Colonic mucosa (tissue), 4 donors: ENCODE measurements at regions not wholly inside any gene's neighbourhood (a gene's known extent, or its start where the extent isn't known, plus 50 kb on each side); places are given as distances from the start of the nearest gene placed in this dataset.

ENCODE experiments used
- DNase-seq: peaks from one replicate; pipeline ENCODE4 v3.0.0-alpha.2; 2020
- H3K27ac ChIP-seq: fragments of 200-600 bp; one replicate; pipeline ENCODE4 v1.8.0; 2021
- H3K27me3 ChIP-seq: fragments of 200-600 bp; one replicate; pipeline ENCODE4 v1.8.0; 2021
- H3K36me3 ChIP-seq: fragments of 200-600 bp; one replicate; pipeline ENCODE4 v1.8.0; 2021
- H3K4me1 ChIP-seq: fragments of 200-600 bp; one replicate; pipeline ENCODE4 v1.8.0; 2021; ENCODE audit warnings: mild to moderate bottlenecking
- H3K4me3 ChIP-seq: fragments of 200-600 bp; one replicate; pipeline ENCODE4 v1.8.0; 2021
- H3K9ac ChIP-seq, 2 donors: one replicate each; pipeline ENCODE4 v1.7.0; 2013; ENCODE audit warnings: control low read depth in 2 of 2, low read depth in 2 of 2, low read length in 2 of 2
- H3K9me3 ChIP-seq: fragments of 200-600 bp; one replicate; pipeline ENCODE4 v1.8.0; 2021
- CTCF ChIP-seq: fragments of 200-600 bp; IDR thresholded peaks from one replicate; pipeline ENCODE4 v1.8.0; 2022; ENCODE audit warnings: antibody characterized with exemption, mild to moderate bottlenecking
- intact Hi-C: fragments of 100-400 bp; cut with DNase I; formaldehyde crosslinking; loops from one replicate; pipeline ENCODE4 v1.14.1; 2022
- donor health status: healthy.
- donor health status: DM: no; HTN: no; CAD: no.
- donor health status: DM: no; HTN: no; CAD: no.

- H3K9me3 ChIP-seq, result no peaks in the 10 kb centered on the region
- intact Hi-C loops, result no loop called here
- H3K36me3 ChIP-seq, result no peaks in the 10 kb centered on the region
- H3K9ac ChIP-seq, result no peak overlapping the region
- H3K27ac ChIP-seq, result no peak overlapping the region
- no peaks in the 10 kb centered on the region for H3K4me1 ChIP-seq
- H3K4me3 ChIP-seq, result no peak overlapping the region
- no peak for DNase-seq
- H3K27me3 ChIP-seq, result no peaks in the 10 kb centered on the region
- no peak for TF ChIP-seq CTCF
These were observed 533.7 kb upstream of the SALL3 start for GRCh38 chr18:78445880-78446279.

- intact Hi-C loops, result no loop called here
- Histone ChIP-seq H3K27ac (no peak overlapping the region), H3K4me3 (no peak overlapping the region), H3K9ac (no peak overlapping the region), H3K27me3 (no peaks in the 10 kb centered on the region), H3K36me3 (no peaks in the 10 kb centered on the region), H3K9me3 (no peaks in the 10 kb centered on the region), H3K4me1 (no peaks in the 10 kb centered on the region)
- no peak for DNase-seq
- TF ChIP-seq CTCF, result no peak
These were observed 532.4 kb upstream of the SALL3 start for GRCh38 chr18:78447211-78447610.

GRCh38 chr18:78448106-78448505 is 531.5 kb upstream of the SALL3 start:
- H3K36me3 ChIP-seq, result no peaks in the 10 kb centered on the region
- TF ChIP-seq CTCF, result no peak
- no peaks in the 10 kb centered on the region for H3K9me3 ChIP-seq
- no peak for DNase-seq
- no peak overlapping the region for H3K4me3 ChIP-seq
- H3K27ac ChIP-seq, result no peak overlapping the region
- intact Hi-C loops, result no loop called here
- H3K9ac ChIP-seq, result no peak overlapping the region
- no peaks in the 10 kb centered on the region for H3K27me3 ChIP-seq
- no peaks in the 10 kb centered on the region for H3K4me1 ChIP-seq

GRCh38 chr18:78448591-78448990 is 531.0 kb upstream of the SALL3 start:
- H3K4me1 ChIP-seq, result no peaks in the 10 kb centered on the region
- H3K27me3 ChIP-seq, result no peaks in the 10 kb centered on the region
- intact Hi-C loops, result no loop called here
- no peak overlapping the region for H3K27ac ChIP-seq
- no peaks in the 10 kb centered on the region for H3K9me3 ChIP-seq
- H3K4me3 ChIP-seq, result no peak overlapping the region
- no peaks in the 10 kb centered on the region for H3K36me3 ChIP-seq
- DNase-seq, result no peak
- no peak for TF ChIP-seq CTCF
- H3K9ac ChIP-seq, result no peak overlapping the region

- H3K9ac ChIP-seq, result no peak overlapping the region
- DNase-seq, result no peak
- intact Hi-C loops, result no loop called here
- H3K27me3 ChIP-seq, result no peaks in the 10 kb centered on the region
- H3K27ac ChIP-seq, result no peak overlapping the region
- TF ChIP-seq CTCF, result no peak
- no peak overlapping the region for H3K4me3 ChIP-seq
- no peaks in the 10 kb centered on the region for H3K4me1 ChIP-seq
- H3K9me3 ChIP-seq, result no peaks in the 10 kb centered on the region
- no peaks in the 10 kb centered on the region for H3K36me3 ChIP-seq
These were observed 525.4 kb upstream of the SALL3 start for GRCh38 chr18:78454221-78454620.

- TF ChIP-seq CTCF, result no peak
- no peaks in the 10 kb centered on the region for H3K36me3 ChIP-seq
- intact Hi-C loops, result no loop called here
- H3K27ac ChIP-seq, result no peak overlapping the region
- H3K9me3 ChIP-seq, result no peaks in the 10 kb centered on the region
- DNase-seq, result no peak
- no peaks in the 10 kb centered on the region for H3K4me1 ChIP-seq
- no peak overlapping the region for H3K4me3 ChIP-seq
- no peaks in the 10 kb centered on the region for H3K27me3 ChIP-seq
- no peak overlapping the region for H3K9ac ChIP-seq
These were observed 524.2 kb upstream of the SALL3 start for GRCh38 chr18:78455386-78455785.
